ENCODE measurements at regions not wholly inside any gene's neighbourhood (a gene's known extent, or its start where the extent isn't known, plus 50 kb on each side); places are given as distances from the start of the nearest gene placed in this dataset.
"Not testable (repeated sequence)": the region's sequence is repeated elsewhere in the genome, so short reads cannot be mapped to it uniquely, and the experiment has no call there.

DNA sequence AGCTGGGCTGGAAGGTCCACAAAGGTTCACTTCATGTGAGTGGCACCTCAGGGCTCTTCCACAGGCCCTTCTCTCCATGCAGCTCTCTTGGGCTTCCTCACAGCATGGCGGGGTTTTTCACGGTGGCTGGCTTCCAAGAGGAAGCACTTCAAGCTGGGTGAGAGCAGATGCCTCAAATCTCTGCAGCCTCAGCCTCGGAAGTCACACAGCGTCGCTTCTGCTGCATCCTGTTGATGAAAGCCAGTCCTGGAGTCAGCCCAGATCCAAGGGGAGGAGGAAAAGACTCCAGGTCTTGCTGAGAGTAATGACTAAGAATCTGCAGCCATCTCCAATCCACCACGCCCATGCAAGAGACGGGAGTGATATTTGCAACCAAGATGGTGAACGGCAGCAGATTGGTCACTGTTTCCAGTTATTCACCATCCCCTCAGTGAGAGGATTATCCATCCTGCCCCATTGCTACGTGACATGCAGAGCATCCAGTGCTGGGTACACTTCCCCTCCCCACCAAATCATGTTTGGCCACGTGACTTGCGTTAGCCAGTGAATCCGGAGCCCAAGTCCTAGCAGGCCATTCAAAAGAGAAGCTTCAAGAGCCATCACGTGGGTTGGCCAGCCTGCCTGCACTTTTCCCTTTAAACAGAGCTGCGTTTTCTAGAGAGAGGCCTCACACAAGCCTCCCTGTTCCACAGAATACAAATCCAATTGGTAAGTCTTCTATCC, 173.9 kb downstream of the C9orf50 start:
- H3K4me3 ChIP-seq: no peak overlapping the region
- TF ChIP-seq POLR2AphosphoS5 (IDR thresholded peaks at IDR 0.05; ENCODE audit: borderline replicate concordance, low read depth, low read length): no peak
- no peak for TF ChIP-seq EZH2 (IDR thresholded peaks at IDR 0.05)
- no peak for TF ChIP-seq FOXP2 (optimal IDR thresholded peaks at IDR 0.05; ENCODE audit: control extremely low read depth, extremely low read length, insufficient read depth)
- no peaks in the 10 kb centered on the region for H3K36me3 ChIP-seq (ENCODE audit: insufficient read depth, low read length)
- H3K9ac ChIP-seq (ENCODE audit: insufficient read length): no peak overlapping the region
- H3K27ac ChIP-seq: no peak overlapping the region
- DNase-seq (ENCODE audit: low read depth, low spot score): no peak
- no peaks in the 10 kb centered on the region for H3K9me3 ChIP-seq (ENCODE audit: low read depth, low read length)

DNA sequence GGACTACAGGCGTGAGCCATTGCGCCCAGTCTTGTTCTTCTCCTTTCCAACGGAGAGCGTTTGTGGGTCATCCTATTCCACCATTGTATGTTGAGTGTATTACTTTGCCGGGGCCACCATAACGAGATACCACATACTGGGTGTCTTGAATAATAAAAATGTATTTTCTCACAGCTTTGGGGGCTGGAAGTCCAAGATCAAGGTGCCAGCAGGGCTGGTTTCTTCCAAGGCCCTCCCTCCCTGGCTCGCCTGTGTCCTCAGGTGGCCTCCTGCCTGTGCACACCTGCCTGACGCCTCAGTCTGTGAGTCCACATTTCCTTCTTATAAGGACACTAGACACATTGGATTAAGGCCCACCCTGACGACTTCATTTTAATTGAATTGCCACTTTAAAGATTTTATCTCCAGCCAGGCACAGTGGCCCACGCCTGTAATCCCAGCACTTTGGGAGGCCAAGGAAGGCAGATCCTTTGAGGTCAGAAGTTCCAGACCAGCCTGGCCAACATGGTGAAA, 175.1 kb downstream of the C9orf50 start:
- Histone ChIP-seq H3K9me3 (ENCODE audit: low read depth, low read length) (no peaks in the 10 kb centered on the region), H3K4me3 (no peak overlapping the region), H3K9ac (ENCODE audit: insufficient read length) (no peak overlapping the region), H3K27ac (no peak overlapping the region), H3K36me3 (ENCODE audit: insufficient read depth, low read length) (no peaks in the 10 kb centered on the region)
- TF ChIP-seq POLR2AphosphoS5 (IDR thresholded peaks at IDR 0.05; ENCODE audit: borderline replicate concordance, low read depth, low read length): no peak
- no peak for TF ChIP-seq EZH2 (IDR thresholded peaks at IDR 0.05)
- no peak for TF ChIP-seq FOXP2 (optimal IDR thresholded peaks at IDR 0.05; ENCODE audit: control extremely low read depth, extremely low read length, insufficient read depth)
- no peak for DNase-seq (ENCODE audit: low read depth, low spot score)

DNA sequence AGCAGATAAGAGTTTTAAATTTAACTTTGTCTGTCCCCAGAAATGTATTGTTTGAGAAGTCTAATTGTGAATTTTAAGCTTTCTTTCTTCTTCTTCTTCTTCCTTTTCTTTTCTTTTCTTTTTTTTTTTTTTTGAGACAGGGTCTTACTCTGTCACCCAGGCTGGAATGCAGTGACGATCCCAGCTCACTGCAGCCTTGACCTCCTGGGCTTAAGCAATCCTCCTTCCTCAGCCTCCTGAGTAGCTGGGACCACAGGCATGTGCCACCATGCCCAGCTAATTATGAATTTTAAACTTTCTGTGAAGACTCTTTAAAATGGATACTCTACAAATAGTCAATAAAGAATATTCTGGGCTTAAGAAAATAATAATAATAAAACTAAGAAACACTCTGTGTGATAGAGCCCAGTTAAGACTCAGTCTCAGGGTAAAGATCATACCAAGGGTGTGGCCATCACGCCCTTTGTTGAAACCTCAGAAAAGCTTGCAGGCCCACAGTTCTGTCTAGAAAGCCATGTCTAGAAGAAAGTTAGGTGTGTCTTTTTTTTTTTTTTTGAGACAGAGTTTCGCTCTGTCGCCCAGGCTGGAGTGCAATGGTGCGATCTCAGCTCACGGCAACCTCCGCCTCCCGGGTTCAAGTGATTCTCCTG, 177.3 kb downstream of the C9orf50 start:
- DNase-seq (ENCODE audit: low read depth, low spot score); H3K9me3 ChIP-seq (ENCODE audit: low read depth, low read length); H3K36me3 ChIP-seq (ENCODE audit: insufficient read depth, low read length); H3K9ac ChIP-seq (ENCODE audit: insufficient read length); H3K4me3 ChIP-seq: not testable (repeated sequence)
- H3K27ac ChIP-seq: peak overlapping the region; percentile 22; the same call in 1 of the 2 replicates

DNA sequence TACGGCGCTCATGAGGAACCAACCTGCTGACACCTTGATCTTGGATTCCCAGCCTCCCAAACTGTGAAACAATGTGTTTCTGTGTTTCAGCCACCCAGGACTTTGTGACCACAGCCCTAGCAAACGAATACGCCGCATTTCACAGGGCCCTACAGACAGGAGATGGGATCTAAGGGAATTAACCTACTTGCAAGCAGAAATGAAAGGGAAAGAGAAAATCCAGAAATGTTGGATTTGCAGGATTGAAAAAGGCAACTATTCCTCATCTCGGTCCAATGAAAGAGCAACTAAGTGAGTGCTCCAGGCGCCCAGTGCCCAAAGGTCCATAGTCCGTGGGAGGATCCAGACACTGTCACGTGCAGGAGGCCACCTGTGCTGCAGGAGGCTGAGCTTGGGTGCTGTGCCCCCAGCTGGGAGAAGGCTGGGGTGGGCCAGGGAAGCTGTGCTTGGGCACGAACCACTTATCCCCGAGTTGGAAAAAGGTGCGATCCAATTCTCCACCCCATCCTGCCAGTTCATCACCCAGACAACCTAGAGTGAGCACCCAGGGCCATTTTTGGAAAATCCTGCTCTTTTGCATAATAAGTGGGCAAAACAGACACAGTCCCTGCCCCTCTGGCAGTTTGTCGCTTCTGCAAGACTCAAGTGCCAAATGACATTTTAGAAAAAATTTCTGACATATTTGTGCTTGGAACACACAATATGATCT, 177.9 kb downstream of the C9orf50 start:
- Histone ChIP-seq H3K27ac (peak overlapping the region; percentile 22; the same call in 1 of the 2 replicates), H3K4me3 (no peak overlapping the region), H3K36me3 (ENCODE audit: insufficient read depth, low read length) (no peaks in the 10 kb centered on the region), H3K9me3 (ENCODE audit: low read depth, low read length) (no peaks in the 10 kb centered on the region), H3K9ac (ENCODE audit: insufficient read length) (no peak overlapping the region)
- TF ChIP-seq FOXP2 (optimal IDR thresholded peaks at IDR 0.05; ENCODE audit: control extremely low read depth, extremely low read length, insufficient read depth) (no peak), POLR2AphosphoS5 (IDR thresholded peaks at IDR 0.05; ENCODE audit: borderline replicate concordance, low read depth, low read length) (no peak), EZH2 (IDR thresholded peaks at IDR 0.05) (no peak)
- no peak for DNase-seq (ENCODE audit: low read depth, low spot score)

DNA sequence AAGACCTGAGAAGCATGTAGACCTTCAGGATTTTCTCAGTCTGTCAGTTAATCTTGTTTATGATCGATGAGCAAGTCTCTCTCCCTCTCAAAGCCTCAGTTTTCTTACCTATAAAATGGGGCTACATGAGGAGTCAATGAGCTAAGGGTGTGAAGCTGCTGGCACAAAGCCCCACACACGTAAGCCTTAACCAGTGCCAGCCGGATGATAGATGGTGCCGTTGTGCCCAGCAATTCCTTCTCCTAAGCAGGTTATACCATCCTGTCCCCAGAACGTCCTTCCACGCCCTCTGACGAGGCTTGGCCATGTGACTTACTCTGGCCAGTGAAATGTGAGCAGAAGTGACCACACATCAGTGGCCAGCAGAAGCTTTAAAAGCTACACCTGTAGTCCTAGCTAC, 179.0 kb downstream of the C9orf50 start:
- H3K4me3 ChIP-seq: no peak overlapping the region
- DNase-seq (ENCODE audit: low read depth, low spot score): no peak

DNA sequence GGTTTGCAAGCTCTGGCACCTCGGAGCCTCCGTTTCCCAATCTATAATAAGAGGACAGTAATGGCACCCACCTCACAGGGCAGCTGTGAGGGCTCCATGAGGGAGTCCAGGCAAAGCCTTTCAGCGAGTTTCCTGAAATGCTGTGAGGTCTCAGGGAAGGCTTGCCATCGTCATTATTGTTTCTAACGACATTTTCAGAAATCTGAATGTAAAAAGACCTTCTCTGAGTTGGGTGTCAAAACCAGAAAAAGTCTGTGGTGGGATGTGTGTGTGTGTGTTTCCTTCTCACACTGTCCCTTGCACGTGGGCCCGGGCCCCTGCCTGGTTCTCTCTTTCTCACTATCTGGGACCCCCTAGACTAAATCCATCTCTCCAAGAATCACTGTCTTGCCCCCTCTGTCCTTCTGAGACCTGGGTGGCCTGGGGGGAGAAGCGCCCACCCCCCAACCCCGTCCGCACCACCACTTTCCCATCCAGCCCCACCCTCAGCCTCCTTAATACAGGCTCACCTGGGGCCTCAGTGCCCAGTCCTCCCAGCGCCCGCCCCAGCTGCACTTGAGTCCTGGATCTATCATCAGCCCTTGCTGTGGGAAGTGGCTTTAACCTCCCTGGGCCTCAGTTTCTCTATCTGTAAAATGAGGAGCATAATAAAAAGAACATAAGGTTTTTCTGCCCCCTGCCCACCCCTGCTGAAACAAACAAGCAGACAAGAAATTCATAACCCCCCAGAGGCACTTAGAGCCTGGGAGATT, 180.3 kb downstream of the C9orf50 start:
- H3K36me3 ChIP-seq (ENCODE audit: insufficient read depth, low read length): no peaks in the 10 kb centered on the region
- DNase-seq (ENCODE audit: low read depth, low spot score): no peak
- no peak overlapping the region for H3K9ac ChIP-seq (ENCODE audit: insufficient read length)
- H3K9me3 ChIP-seq (ENCODE audit: low read depth, low read length): no peaks in the 10 kb centered on the region
- TF ChIP-seq EZH2 (IDR thresholded peaks at IDR 0.05) (no peak), FOXP2 (optimal IDR thresholded peaks at IDR 0.05; ENCODE audit: control extremely low read depth, extremely low read length, insufficient read depth) (no peak), POLR2AphosphoS5 (IDR thresholded peaks at IDR 0.05; ENCODE audit: borderline replicate concordance, low read depth, low read length) (no peak)
- H3K4me3 ChIP-seq: no peak overlapping the region
- H3K27ac ChIP-seq: 0 out of 2 replicates have a peak overlapping the region, but pooled peaks have one; percentile 22

More for the DNA sequence above, 179.0 kb downstream of the C9orf50 start:
- no peaks in the 10 kb centered on the region for H3K9me3 ChIP-seq (ENCODE audit: low read depth, low read length)
- TF ChIP-seq POLR2AphosphoS5 (IDR thresholded peaks at IDR 0.05; ENCODE audit: borderline replicate concordance, low read depth, low read length) (no peak), FOXP2 (optimal IDR thresholded peaks at IDR 0.05; ENCODE audit: control extremely low read depth, extremely low read length, insufficient read depth) (no peak), EZH2 (IDR thresholded peaks at IDR 0.05) (no peak)
- no peak overlapping the region for H3K27ac ChIP-seq
- no peak overlapping the region for H3K9ac ChIP-seq (ENCODE audit: insufficient read length)
- no peaks in the 10 kb centered on the region for H3K36me3 ChIP-seq (ENCODE audit: insufficient read depth, low read length)

DNA sequence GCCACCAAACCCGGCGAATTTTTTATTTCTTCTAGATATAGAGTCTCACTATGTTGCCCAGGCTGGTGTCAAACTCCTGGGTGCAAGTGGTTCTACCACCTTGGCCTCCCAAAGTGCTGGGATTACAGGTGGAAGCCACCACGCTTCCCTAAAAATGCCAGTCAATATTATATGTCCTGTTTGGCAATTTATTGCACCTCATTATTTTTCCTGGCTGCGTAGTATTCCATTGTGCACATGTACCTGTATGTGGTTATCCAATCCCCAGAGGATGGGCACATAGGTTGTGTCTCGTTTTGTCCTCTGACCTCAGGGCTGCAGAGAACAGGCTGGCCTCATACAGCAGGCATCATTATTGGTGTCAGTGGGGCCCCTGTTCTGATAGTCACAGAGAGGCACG, 181.7 kb downstream of the C9orf50 start:
- TF ChIP-seq EZH2 (IDR thresholded peaks at IDR 0.05) (no peak), POLR2AphosphoS5 (IDR thresholded peaks at IDR 0.05; ENCODE audit: borderline replicate concordance, low read depth, low read length) (no peak), FOXP2 (optimal IDR thresholded peaks at IDR 0.05; ENCODE audit: control extremely low read depth, extremely low read length, insufficient read depth) (no peak)
- Histone ChIP-seq H3K9me3 (ENCODE audit: low read depth, low read length) (no peaks in the 10 kb centered on the region), H3K4me3 (no peak overlapping the region), H3K36me3 (ENCODE audit: insufficient read depth, low read length) (no peaks in the 10 kb centered on the region), H3K9ac (ENCODE audit: insufficient read length) (no peak overlapping the region), H3K27ac (no peak overlapping the region)
- no peak for DNase-seq (ENCODE audit: low read depth, low spot score)
